Smooth muscle cell of the brain vasculature (primary cell): ENCODE measurements at regions not wholly inside any gene's neighbourhood (a gene's known extent, or its start where the extent isn't known, plus 50 kb on each side); places are given as distances from the start of the nearest gene placed in this dataset.
"Not testable (repeated sequence)": the region's sequence is repeated elsewhere in the genome, so short reads cannot be mapped to it uniquely, and the experiment has no call there.

Experiments
- DNase-seq: peaks from one replicate; pipeline ENCODE4 v3.0.0-alpha.2; 2012; ENCODE audit warnings: low read depth, low spot score

- DNase-seq, result peak; percentile 60
Measured at GRCh38 chr17:77542551-77543490, 402.1 kb downstream of the SEC14L1 start.

GRCh38 chr17:77543801-77544200 lies 403.0 kb downstream of the SEC14L1 start:
- no peak for DNase-seq

GRCh38 chr17:77544347-77545110 lies 403.8 kb downstream of the SEC14L1 start:
- no peak for DNase-seq

GRCh38 chr17:77546772-77547241 lies 406.0 kb downstream of the SEC14L1 start:
- DNase-seq, result no peak

- no peak for DNase-seq
Measured at GRCh38 chr17:77548967-77549366, 408.2 kb downstream of the SEC14L1 start.

GRCh38 chr17:77549726-77550366 lies 408.7 kb upstream of the TNRC6C start:
- no peak for DNase-seq

- no peak for DNase-seq
Measured at GRCh38 chr17:77553459-77554066, 404.9 kb upstream of the TNRC6C start.

GRCh38 chr17:77555121-77555591 lies 403.3 kb upstream of the TNRC6C start:
- DNase-seq, result no peak

GRCh38 chr17:77555741-77556291 lies 402.7 kb upstream of the TNRC6C start:
- no peak for DNase-seq

GRCh38 chr17:77556383-77557061 lies 402.0 kb upstream of the TNRC6C start:
- DNase-seq, result no peak

- no peak for DNase-seq
Measured at GRCh38 chr17:77558846-77559626, 399.5 kb upstream of the TNRC6C start.

GRCh38 chr17:77560381-77560780 lies 398.1 kb upstream of the TNRC6C start:
- DNase-seq, result no peak

GRCh38 chr17:77560841-77561240 lies 397.7 kb upstream of the TNRC6C start:
- no peak for DNase-seq

GRCh38 chr17:77562361-77562760 lies 396.1 kb upstream of the TNRC6C start:
- DNase-seq, result not testable (repeated sequence)

GRCh38 chr17:77563439-77564102 lies 394.9 kb upstream of the TNRC6C start:
- DNase-seq, result no peak

- DNase-seq, result no peak
Measured at GRCh38 chr17:77564278-77564920, 394.1 kb upstream of the TNRC6C start.

GRCh38 chr17:77565166-77565565 lies 393.3 kb upstream of the TNRC6C start:
- no peak for DNase-seq

GRCh38 chr17:77566151-77566550 lies 392.4 kb upstream of the TNRC6C start:
- no peak for DNase-seq
